CD14-positive monocyte (primary cell): ENCODE measurements at regions not wholly inside any gene's neighbourhood (a gene's known extent, or its start where the extent isn't known, plus 50 kb on each side); places are given as distances from the start of the nearest gene placed in this dataset.
A peak's percentile ranks its signal among the peaks of the same experiment; 100 is the strongest.

ENCODE experiments used
- DNase-seq, 3 donors: peaks; one replicate each; pipeline ENCODE4 v3.0.0-alpha.2; 2011 to 2022
- H2AFZ ChIP-seq: 2 replicates; pipeline ENCODE4 v1.6.0; 2012; ENCODE audit warnings: mild to moderate bottlenecking, low read depth, low read length, inconsistent platforms; ENCODE audit not compliant: insufficient read depth, poor library complexity, severe bottlenecking
- H3K27ac ChIP-seq, 2 donors: 1 replicate in 1 of 2; 2 replicates in 1 of 2; pipeline ENCODE4 v1.5.1; 2012 to 2013; ENCODE audit warnings: low read length in 2 of 2, control low read depth in 1 of 2, inconsistent platforms in 1 of 2, low read depth in 1 of 2, mild to moderate bottlenecking in 1 of 2
- H3K27me3 ChIP-seq, 2 donors: one replicate each; pipeline versions ENCODE4 v1.6.0 to v1.6.1; 2011 to 2013; ENCODE audit warnings: low read length in 2 of 2; ENCODE audit not compliant: control insufficient read depth in 2 of 2, insufficient read depth in 2 of 2
- H3K36me3 ChIP-seq, 2 donors: replicated peaks in 1 of 2; 1 replicate in 1 of 2; 2 replicates in 1 of 2; pipeline versions ENCODE4 v1.5.1 to v1.6.1; 2012 to 2013; ENCODE audit warnings: low read length in 2 of 2, control low read depth in 1 of 2, inconsistent platforms in 1 of 2, mild to moderate bottlenecking in 1 of 2; ENCODE audit not compliant: insufficient read depth in 2 of 2, control insufficient read depth in 1 of 2
- H3K4me1 ChIP-seq, 2 donors: 1 replicate in 1 of 2; 2 replicates in 1 of 2; pipeline versions ENCODE4 v1.5.1 to v1.6.1; 2012 to 2013; ENCODE audit warnings: low read length in 2 of 2, control low read depth in 1 of 2, inconsistent platforms in 1 of 2, mild to moderate bottlenecking in 1 of 2, moderate library complexity in 1 of 2; ENCODE audit not compliant: insufficient read depth in 2 of 2, control insufficient read depth in 1 of 2
- H3K4me2 ChIP-seq: replicated peaks from 2 replicates; pipeline ENCODE3; 2012; ENCODE audit warnings: low read length, moderate library complexity, mild to moderate bottlenecking; ENCODE audit not compliant: poor library complexity, severe bottlenecking; ENCODE audit errors: extremely low read depth
- H3K4me3 ChIP-seq, 3 experiments: fragments of 200-600 bp in 1 of 3; sonication (generic) in 1 of 3; replicated peaks in 1 of 3; 1 replicate in 2 of 3; 2 replicates in 1 of 3; pipeline ENCODE4 v1.5.1; 2011 to 2013; ENCODE audit warnings: low read length in 3 of 3, mild to moderate bottlenecking in 3 of 3, control low read depth in 2 of 3, low read depth in 2 of 3, inconsistent platforms in 1 of 3, moderate library complexity in 1 of 3
- H3K79me2 ChIP-seq: 2 replicates; pipeline ENCODE4 v1.6.0; 2012; ENCODE audit warnings: mild to moderate bottlenecking, control low read depth, inconsistent platforms, low read length, moderate library complexity; ENCODE audit not compliant: insufficient read depth
- H3K9ac ChIP-seq: 2 replicates; pipeline ENCODE4 v1.6.0; 2017; ENCODE audit warnings: low read length, mild to moderate bottlenecking; ENCODE audit not compliant: insufficient read depth, poor library complexity, severe bottlenecking
- H3K9me3 ChIP-seq, 2 donors: replicated peaks in 1 of 2; 1 replicate in 1 of 2; 2 replicates in 1 of 2; pipeline versions ENCODE4 v1.5.1 to v1.6.1; 2012 to 2013; ENCODE audit warnings: low read length in 2 of 2, control low read depth in 1 of 2; ENCODE audit not compliant: control insufficient read depth in 1 of 2, insufficient read depth in 1 of 2
- H4K20me1 ChIP-seq: 2 replicates; pipeline ENCODE4 v1.6.0; 2012; ENCODE audit warnings: mild to moderate bottlenecking, low read length, control low read depth, moderate library complexity; ENCODE audit not compliant: insufficient read depth
- H3K27ac Mint-ChIP-seq, 7 donors: one replicate each; pipeline ENCODE4 v1.8.0; 2020; ENCODE audit warnings: mild to moderate bottlenecking in 7 of 7, mixed read lengths in 7 of 7, moderate library complexity in 6 of 7, inconsistent platforms in 2 of 7
- H3K27me3 Mint-ChIP-seq, 3 donors: one replicate each; pipeline ENCODE4 v1.8.0; 2021 to 2022; ENCODE audit warnings: low read depth in 3 of 3, mild to moderate bottlenecking in 3 of 3, mixed read lengths in 3 of 3, moderate library complexity in 3 of 3, inconsistent platforms in 1 of 3
- H3K36me3 Mint-ChIP-seq, 2 donors: one replicate each; pipeline ENCODE4 v1.8.0; 2020; ENCODE audit warnings: mixed read lengths in 2 of 2, inconsistent platforms in 1 of 2, mild to moderate bottlenecking in 1 of 2
- H3K4me1 Mint-ChIP-seq: one replicate; pipeline ENCODE4 v1.8.0; 2020; ENCODE audit warnings: mild to moderate bottlenecking, mixed read lengths
- H3K4me3 Mint-ChIP-seq, 2 donors: one replicate each; pipeline ENCODE4 v1.8.0; 2020; ENCODE audit warnings: mild to moderate bottlenecking in 2 of 2, mixed read lengths in 2 of 2, moderate library complexity in 1 of 2
- H3K9me3 Mint-ChIP-seq, 7 donors: one replicate each; pipeline ENCODE4 v1.8.0; 2020 to 2022; ENCODE audit warnings: mixed read lengths in 7 of 7, mild to moderate bottlenecking in 6 of 7, moderate library complexity in 6 of 7, inconsistent platforms in 2 of 7
- WGBS: methylation state at CpG from one replicate; pipeline ENCODE4 v1.1.5; 2013; ENCODE audit warnings: missing lambda C conversion rate; ENCODE audit not compliant: insufficient coverage; 5-methylcytosine and 5-hydroxymethylcytosine counted together
- intact Hi-C, 2 donors: fragments of 100-400 bp; cut with micrococcal nuclease; formaldehyde crosslinking; loops; one replicate each; pipeline versions ENCODE4 v1.15.0 to v1.15.1; 2023
- TF ChIP-seq, protein P1 (sequence below): fragments of 200-600 bp; IDR thresholded peaks from one replicate; pipeline ENCODE4 v1.8.0; 2022; ENCODE audit warnings: antibody characterized with exemption, mild to moderate bottlenecking

- TF ChIP-seq, protein P1, sequence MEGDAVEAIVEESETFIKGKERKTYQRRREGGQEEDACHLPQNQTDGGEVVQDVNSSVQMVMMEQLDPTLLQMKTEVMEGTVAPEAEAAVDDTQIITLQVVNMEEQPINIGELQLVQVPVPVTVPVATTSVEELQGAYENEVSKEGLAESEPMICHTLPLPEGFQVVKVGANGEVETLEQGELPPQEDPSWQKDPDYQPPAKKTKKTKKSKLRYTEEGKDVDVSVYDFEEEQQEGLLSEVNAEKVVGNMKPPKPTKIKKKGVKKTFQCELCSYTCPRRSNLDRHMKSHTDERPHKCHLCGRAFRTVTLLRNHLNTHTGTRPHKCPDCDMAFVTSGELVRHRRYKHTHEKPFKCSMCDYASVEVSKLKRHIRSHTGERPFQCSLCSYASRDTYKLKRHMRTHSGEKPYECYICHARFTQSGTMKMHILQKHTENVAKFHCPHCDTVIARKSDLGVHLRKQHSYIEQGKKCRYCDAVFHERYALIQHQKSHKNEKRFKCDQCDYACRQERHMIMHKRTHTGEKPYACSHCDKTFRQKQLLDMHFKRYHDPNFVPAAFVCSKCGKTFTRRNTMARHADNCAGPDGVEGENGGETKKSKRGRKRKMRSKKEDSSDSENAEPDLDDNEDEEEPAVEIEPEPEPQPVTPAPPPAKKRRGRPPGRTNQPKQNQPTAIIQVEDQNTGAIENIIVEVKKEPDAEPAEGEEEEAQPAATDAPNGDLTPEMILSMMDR: no peak
- Histone ChIP-seq H3K79me2 (no peaks in the 10 kb centered on the region), H3K27me3 (no peaks in the 10 kb centered on the region), H3K36me3 (no peaks in the 10 kb centered on the region), H3K9me3 (no peaks in the 10 kb centered on the region), H3K27ac (no peak overlapping the region), H3K4me3 (no peak overlapping the region), H4K20me1 (no peaks in the 10 kb centered on the region), H3K9ac (no peak overlapping the region), H2AFZ (no peak overlapping the region), H3K4me2 (no peak overlapping the region), H3K4me1 (no peaks in the 10 kb centered on the region)
- H3K36me3 Mint-ChIP-seq: no peaks in the 10 kb centered on the region
- H3K27ac Mint-ChIP-seq: no peak overlapping the region
- no CpG with 5 or more reads among the region's 6 CpGs for WGBS
- H3K4me1 Mint-ChIP-seq: no peaks in the 10 kb centered on the region
- no peak overlapping the region for H3K4me3 Mint-ChIP-seq
- H3K9me3 Mint-ChIP-seq: peaks cover 0 to 2% (median 0%) of the 10 kb centered on the region in 7 donors
- intact Hi-C loops: no loop called here
- DNase-seq: no peak
- no peaks in the 10 kb centered on the region for H3K27me3 Mint-ChIP-seq
These were observed 678.5 kb downstream of the NR2F2 start for GRCh38 chr15:97009031-97009431.

DNA sequence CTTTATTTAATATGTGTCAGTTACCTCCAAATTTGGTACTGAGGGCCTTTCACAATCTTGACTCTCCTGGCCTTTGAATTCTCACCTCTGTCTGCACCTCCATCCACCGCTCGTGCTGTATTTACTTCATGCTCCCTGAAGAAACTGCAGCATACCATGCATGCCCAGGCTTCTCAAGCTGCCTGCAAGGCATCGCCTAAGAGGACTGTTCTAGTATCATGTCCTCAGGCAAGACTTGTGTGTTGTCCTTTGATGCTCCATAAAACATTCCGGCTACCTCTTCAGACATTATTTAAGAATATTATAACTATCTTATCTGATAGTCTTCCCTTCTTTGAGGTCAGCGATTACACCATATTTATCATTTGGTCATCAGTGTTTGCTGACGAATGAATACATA, 682.5 kb downstream of the NR2F2 start:
- H3K9me3 ChIP-seq: no peaks in the 10 kb centered on the region
- no peaks in the 10 kb centered on the region for H3K36me3 ChIP-seq
- Mint-ChIP-seq H3K27me3 (no peaks in the 10 kb centered on the region), H3K36me3 (no peaks in the 10 kb centered on the region), H3K4me1 (no peaks in the 10 kb centered on the region), H3K9me3 (no peaks in the 10 kb centered on the region), H3K4me3 (peak overlapping the region in 1 of 2 donors; percentile 20), H3K27ac (no peak overlapping the region)
- no peaks in the 10 kb centered on the region for H4K20me1 ChIP-seq
- H3K9ac ChIP-seq: no peak overlapping the region
- no peak overlapping the region for H2AFZ ChIP-seq
- no peak overlapping the region for H3K4me2 ChIP-seq
- TF ChIP-seq, protein P1: no peak
- H3K79me2 ChIP-seq: no peaks in the 10 kb centered on the region
- intact Hi-C loops: no loop called here
- DNase-seq: no peak
- no peaks in the 10 kb centered on the region for H3K4me1 ChIP-seq
- no peak overlapping the region for H3K27ac ChIP-seq
- 95% methylated on average over 6 of the region's 6 CpGs for WGBS
- H3K4me3 ChIP-seq: no peak overlapping the region
- H3K27me3 ChIP-seq: no peaks in the 10 kb centered on the region
